GM12865 (cell line): ENCODE measurements at regions not wholly inside any gene's neighbourhood (a gene's known extent, or its start where the extent isn't known, plus 50 kb on each side); places are given as distances from the start of the nearest gene placed in this dataset.

ENCODE experiments used
- DNase-seq: peaks from one replicate; pipeline ENCODE4 v3.0.0; 2010; ENCODE audit warnings: low read depth
- H3K4me3 ChIP-seq: 2 replicates; pipeline ENCODE4 v1.5.1; 2011; ENCODE audit warnings: mild to moderate bottlenecking, low read depth, low read length, control low read depth
- TF ChIP-seq, protein P1 (sequence below): IDR thresholded peaks from 2 replicates; pipeline ENCODE4 v1.5.1; 2011; ENCODE audit warnings: low read length, control low read depth, low read depth, inconsistent platforms; ENCODE audit not compliant: insufficient read depth; ENCODE audit errors: missing control alignments

- TF ChIP-seq, protein P1, sequence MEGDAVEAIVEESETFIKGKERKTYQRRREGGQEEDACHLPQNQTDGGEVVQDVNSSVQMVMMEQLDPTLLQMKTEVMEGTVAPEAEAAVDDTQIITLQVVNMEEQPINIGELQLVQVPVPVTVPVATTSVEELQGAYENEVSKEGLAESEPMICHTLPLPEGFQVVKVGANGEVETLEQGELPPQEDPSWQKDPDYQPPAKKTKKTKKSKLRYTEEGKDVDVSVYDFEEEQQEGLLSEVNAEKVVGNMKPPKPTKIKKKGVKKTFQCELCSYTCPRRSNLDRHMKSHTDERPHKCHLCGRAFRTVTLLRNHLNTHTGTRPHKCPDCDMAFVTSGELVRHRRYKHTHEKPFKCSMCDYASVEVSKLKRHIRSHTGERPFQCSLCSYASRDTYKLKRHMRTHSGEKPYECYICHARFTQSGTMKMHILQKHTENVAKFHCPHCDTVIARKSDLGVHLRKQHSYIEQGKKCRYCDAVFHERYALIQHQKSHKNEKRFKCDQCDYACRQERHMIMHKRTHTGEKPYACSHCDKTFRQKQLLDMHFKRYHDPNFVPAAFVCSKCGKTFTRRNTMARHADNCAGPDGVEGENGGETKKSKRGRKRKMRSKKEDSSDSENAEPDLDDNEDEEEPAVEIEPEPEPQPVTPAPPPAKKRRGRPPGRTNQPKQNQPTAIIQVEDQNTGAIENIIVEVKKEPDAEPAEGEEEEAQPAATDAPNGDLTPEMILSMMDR, result no peak
- DNase-seq, result no peak
- no peak overlapping the region for H3K4me3 ChIP-seq
Measured at GRCh38 chr10:4073912-4074311, 288.9 kb upstream of the KLF6 start.

GRCh38 chr10:4070921-4071660 is 286.1 kb upstream of the KLF6 start:
- no peak overlapping the region for H3K4me3 ChIP-seq
- TF ChIP-seq, protein P1, result no peak
- DNase-seq, result no peak

DNA sequence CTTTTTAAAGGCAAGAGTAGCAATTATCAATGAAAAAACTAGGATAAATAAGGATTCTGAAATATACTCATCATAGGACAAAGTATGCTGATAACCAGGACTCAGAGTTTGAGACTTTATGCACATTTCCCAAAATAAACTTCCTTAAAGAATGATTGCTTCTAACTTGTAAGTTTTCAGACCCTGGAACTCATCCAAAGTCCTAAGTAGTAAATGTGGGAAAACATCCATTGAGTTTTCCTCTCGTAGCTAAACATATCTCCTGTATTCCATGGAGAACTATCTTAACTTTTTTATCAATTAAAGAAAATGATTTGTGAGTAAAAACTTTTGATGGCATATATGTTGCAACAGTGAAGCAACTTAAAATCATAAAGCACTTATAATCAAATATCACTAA is 285.2 kb upstream of the KLF6 start:
- no peak overlapping the region for H3K4me3 ChIP-seq
- no peak for DNase-seq
- TF ChIP-seq, protein P1, result no peak

GRCh38 chr10:4069491-4069890 is 284.5 kb upstream of the KLF6 start:
- no peak for DNase-seq
- no peak overlapping the region for H3K4me3 ChIP-seq
- TF ChIP-seq, protein P1, result no peak

DNA sequence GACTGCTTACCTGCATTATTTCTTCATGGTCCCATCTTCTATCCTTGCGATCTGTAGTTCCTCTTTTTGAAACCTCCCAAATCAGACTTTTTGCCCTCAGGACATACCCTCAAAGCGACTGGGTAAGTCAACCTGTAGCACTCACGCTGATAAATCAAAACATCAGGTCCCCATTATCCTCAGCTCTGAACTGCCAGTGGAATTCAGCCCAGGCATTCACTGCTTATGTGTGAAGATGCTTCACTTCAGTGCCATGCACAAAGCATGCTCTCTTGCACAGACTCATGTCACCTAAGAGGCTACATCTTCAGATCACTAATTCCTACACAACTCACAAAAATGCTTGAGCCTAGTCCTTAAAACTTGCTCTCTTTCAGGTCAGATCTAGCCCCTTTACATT is 283.6 kb upstream of the KLF6 start:
- TF ChIP-seq, protein P1, result no peak
- H3K4me3 ChIP-seq, result no peak overlapping the region
- no peak for DNase-seq

DNA sequence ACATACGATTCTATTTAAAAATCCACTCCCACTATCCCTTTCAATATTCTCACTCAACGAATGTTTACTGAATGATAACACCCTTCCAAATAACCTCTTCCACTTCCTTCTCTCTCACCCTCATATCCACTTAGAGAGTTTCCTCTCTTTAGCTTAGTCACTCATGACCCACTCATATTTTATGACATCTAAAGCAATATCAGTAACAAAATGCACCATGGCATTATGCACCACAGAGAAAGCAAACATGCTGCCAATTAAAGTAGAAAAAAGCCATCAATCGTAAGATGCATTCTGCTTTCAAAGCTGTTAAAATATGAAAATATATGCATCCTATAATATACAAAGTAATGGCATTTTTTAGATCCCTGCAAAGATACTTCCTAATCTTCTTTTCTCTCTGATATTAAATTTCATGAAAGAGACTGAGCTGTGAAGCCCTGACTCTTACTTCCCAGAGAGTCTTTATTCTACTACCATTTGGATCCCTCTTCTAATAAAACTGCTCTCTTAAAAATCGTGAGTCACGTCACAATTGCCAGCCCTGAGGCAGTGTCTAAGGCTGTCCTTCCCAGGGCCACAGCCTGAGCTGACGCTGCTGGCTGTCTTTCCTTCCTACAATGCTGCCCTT is 283.0 kb upstream of the KLF6 start:
- no peak overlapping the region for H3K4me3 ChIP-seq
- TF ChIP-seq, protein P1, result no peak
- DNase-seq, result no peak

DNA sequence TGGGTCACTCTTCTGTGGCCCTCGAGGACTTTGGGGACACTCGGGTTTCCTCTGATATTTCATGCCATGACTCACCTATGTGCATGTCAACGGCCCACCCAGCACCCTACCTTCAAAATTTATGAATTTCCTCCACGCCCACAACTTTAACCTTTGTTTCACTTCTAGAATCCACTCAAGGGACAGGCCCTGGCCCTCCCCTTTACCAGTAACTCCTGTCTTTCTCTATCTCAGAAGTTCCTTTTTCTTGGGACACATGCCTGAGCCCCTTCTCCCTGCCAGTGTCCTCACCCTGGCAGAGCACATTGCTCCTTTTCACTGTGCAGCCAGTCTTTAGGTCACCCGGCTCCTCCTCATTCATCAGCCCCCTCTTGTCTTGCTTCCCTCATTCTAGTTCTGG is 282.5 kb upstream of the KLF6 start:
- H3K4me3 ChIP-seq, result no peak overlapping the region
- DNase-seq, result peak; percentile 9
- TF ChIP-seq, protein P1, result no peak
